ENCODE measurements at regions not wholly inside any gene's neighbourhood (a gene's known extent, or its start where the extent isn't known, plus 50 kb on each side); places are given as distances from the start of the nearest gene placed in this dataset.

GRCh38 chrX:4754878-4755604, 1041.6 kb upstream of the PRKX start:
- Histone ChIP-seq H3K27ac (ENCODE audit: insufficient read depth, low read length) (no peak overlapping the region), H3K23ac (ENCODE audit: low read depth, low read length) (no peak overlapping the region), H3K4me2 (ENCODE audit: low read depth, low read length) (no peak overlapping the region), H3K18ac (ENCODE audit: low read depth, low read length) (no peak overlapping the region), H3K4me1 (ENCODE audit: control insufficient read depth, insufficient read depth, low read length) (no peaks in the 10 kb centered on the region), H4K20me1 (ENCODE audit: insufficient read depth, low read length) (no peaks in the 10 kb centered on the region), H3K27me3 (ENCODE audit: control insufficient read depth, insufficient read depth, low read length) (no peaks in the 10 kb centered on the region), H3K56ac (ENCODE audit: extremely low read depth, insufficient read depth, low read length) (no peak overlapping the region), H2BK20ac (ENCODE audit: low read depth, low read length) (no peak overlapping the region), H4K8ac (ENCODE audit: low read depth in 2 of 2, low read length in 2 of 2) (no peak overlapping the region), H3K36me3 (ENCODE audit: control insufficient read depth, insufficient read depth, low read length) (no peaks in the 10 kb centered on the region), H3K14ac (replicated peaks; ENCODE audit: low read depth, low read length) (no peak overlapping the region), H3K9me3 (ENCODE audit: control insufficient read depth, insufficient read depth, low read length) (peaks cover 8% of the 10 kb centered on the region), H3K9me1 (ENCODE audit: insufficient read depth, low read length) (no peaks in the 10 kb centered on the region), H3K9ac (ENCODE audit: low read depth, low read length) (no peak overlapping the region), H4K5ac (ENCODE audit: low read depth, low read length) (no peak overlapping the region), H2BK120ac (ENCODE audit: low read depth, low read length) (no peak overlapping the region), H2AK9ac (replicated peaks; ENCODE audit: low read depth, low read length, poor library complexity) (no peak overlapping the region), H3K79me1 (ENCODE audit: low read depth in 1 of 2, low read length in 2 of 2) (no peaks in the 10 kb centered on the region), H3K4ac (ENCODE audit: low read depth, low read length) (no peak overlapping the region), H2BK5ac (ENCODE audit: low read depth, low read length, poor library complexity, severe bottlenecking) (no peak overlapping the region), H4K91ac (ENCODE audit: insufficient read depth, low read depth, low read length) (no peak overlapping the region), H2BK15ac (ENCODE audit: low read depth, low read length) (no peak overlapping the region), H3K4me3 (ENCODE audit: insufficient read depth, low read depth, low read length) (no peak overlapping the region), H2AK5ac (ENCODE audit: low read depth, low read length) (no peak overlapping the region), H2AFZ (replicated peaks; ENCODE audit: low read length, poor library complexity) (no peak overlapping the region)
- intact Hi-C loops (cut with micrococcal nuclease): no loop called here
- in situ Hi-C loops (cut with MboI; ENCODE audit: low sequenced_read_pairs): no loop called here
- no TSS peak for BruUV-seq (replicated peaks)
- POLR2A ChIA-PET (ENCODE audit: unreplicated experiment): no interaction called here
- 23% methylated on average over 3 of the region's 8 CpGs; no CpG with 5 or more reads in 1 of the 2 experiments for WGBS, 2 experiments (ENCODE audit: extremely low coverage in 2 of 2, insufficient read length in 1 of 2)
- ATAC-seq (ENCODE audit: low read depth) (no peak), DNase-seq (no peak)
- CTCF ChIA-PET: no interaction called here
- TF ChIP-seq ELK1 (IDR thresholded peaks at IDR 0.05; ENCODE audit: borderline replicate concordance, low read depth, low read length) (no peak), CHD1 (IDR thresholded peaks at IDR 0.05; ENCODE audit: low read depth, low read length) (no peak), FOS (IDR thresholded peaks at IDR 0.05; ENCODE audit: low read depth, low read length) (no peak), RAD21 (IDR thresholded peaks at IDR 0.05; ENCODE audit: low read length) (no peak), CTCF (conservative IDR thresholded peaks at IDR 0.05; ENCODE audit: low read depth, low read length) (no peak), CEBPB (IDR thresholded peaks at IDR 0.05; ENCODE audit: low read depth, low read length) (no peak), MAZ (IDR thresholded peaks at IDR 0.05; ENCODE audit: borderline replicate concordance, low read depth, low read length) (no peak), RCOR1 (IDR thresholded peaks at IDR 0.05; ENCODE audit: insufficient replicate concordance, low read length) (no peak), RFX5 (IDR thresholded peaks at IDR 0.05; ENCODE audit: low read depth, low read length) (no peak), MXI1 (IDR thresholded peaks at IDR 0.05; ENCODE audit: borderline replicate concordance, low read depth, low read length) (no peak), USF2 (IDR thresholded peaks at IDR 0.05; ENCODE audit: low read depth, low read length) (no peak), BHLHE40 (IDR thresholded peaks at IDR 0.05; ENCODE audit: low read depth, low read length) (no peak)
- dilution Hi-C loops (cut with HindIII; ENCODE audit: low sequenced_read_pairs, unreplicated experiment): no loop called here

Data from IMR-90 (cell line).